NOMO-1 treated with dmso at 0.1 percent for 144 hours (cell line): ENCODE measurements at regions not wholly inside any gene's neighbourhood (a gene's known extent, or its start where the extent isn't known, plus 50 kb on each side); places are given as distances from the start of the nearest gene placed in this dataset.
A peak's percentile ranks its signal among the peaks of the same experiment; 100 is the strongest.

Source experiments
- DNase-seq: peaks from one replicate; lab custom pipeline; 2025; ENCODE audit not compliant: unreplicated experiment; lab: John Stamatoyannopoulos, UW

- no peak for DNase-seq
Observed at GRCh38 chr16:8519179-8519578, 71.1 kb downstream of the TMEM114 start.

DNA sequence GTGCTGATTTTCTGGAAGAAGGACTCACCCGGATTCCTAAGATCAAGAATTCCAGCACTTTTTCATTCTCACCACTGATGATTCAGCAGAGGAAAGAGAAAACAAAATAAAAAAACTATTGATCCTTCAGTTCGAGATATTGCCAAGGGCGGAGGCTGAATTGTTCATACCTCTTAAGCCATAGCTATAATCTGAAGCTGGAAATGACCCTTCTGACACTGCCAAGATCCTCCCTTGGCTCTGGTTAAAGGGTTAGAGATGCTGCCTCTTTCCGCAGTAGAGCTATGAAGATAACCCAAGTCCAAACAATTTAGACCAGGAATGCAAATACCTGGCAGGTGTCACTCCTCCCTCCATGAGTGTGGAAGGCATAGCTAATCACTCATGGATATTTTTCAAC, 73.0 kb downstream of the TMEM114 start:
- no peak for DNase-seq

GRCh38 chr16:8516471-8516870, 73.8 kb downstream of the TMEM114 start:
- DNase-seq = no peak

GRCh38 chr16:8512941-8513624, 77.2 kb downstream of the TMEM114 start:
- DNase-seq = no peak

DNA sequence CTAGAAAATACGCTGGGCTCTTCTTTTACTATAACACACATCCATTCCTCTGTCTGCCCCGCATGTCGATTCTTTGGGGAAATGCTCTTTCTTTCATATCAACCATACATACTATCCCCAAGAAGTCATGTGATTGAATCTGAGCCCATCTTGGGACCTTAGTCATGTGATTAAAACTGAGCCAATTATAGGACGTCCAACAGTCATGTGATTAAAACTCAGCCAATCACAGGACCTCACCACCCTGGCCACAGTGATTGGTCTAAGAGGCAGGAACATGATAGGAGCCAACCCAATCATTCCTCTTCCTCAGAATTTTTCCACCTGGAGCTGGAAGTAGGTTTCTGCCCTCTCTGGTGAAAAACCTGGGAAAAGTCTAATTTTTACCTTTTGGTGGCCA, 78.8 kb downstream of the TMEM114 start:
- DNase-seq = no peak

- DNase-seq = no peak
Observed at GRCh38 chr16:8510160-8510559, 80.2 kb downstream of the TMEM114 start.

- DNase-seq = peak; percentile 42
Observed at GRCh38 chr16:8505327-8505991, 84.9 kb downstream of the TMEM114 start.

GRCh38 chr16:8502446-8502845, 87.9 kb downstream of the TMEM114 start:
- DNase-seq = no peak

DNA sequence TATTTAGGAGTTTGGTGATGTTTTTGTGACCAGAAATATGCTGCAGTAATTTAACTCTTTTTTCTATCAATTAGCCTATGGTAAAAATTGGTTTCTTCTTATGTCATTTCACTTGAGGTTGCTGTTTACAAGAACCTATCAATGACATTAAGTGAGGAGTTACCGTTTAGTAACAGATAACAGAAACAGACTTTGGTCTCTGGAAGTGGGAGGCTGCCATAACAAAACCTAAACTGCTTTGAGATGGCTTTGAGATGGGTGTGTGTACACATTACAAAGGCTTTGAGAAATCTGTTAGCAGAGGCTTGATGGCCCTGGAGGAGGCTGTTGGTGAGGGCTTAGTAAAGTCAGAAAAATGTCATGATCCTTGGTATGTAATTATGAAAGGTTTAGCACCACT, 90.0 kb downstream of the TMEM114 start:
- no peak for DNase-seq

DNA sequence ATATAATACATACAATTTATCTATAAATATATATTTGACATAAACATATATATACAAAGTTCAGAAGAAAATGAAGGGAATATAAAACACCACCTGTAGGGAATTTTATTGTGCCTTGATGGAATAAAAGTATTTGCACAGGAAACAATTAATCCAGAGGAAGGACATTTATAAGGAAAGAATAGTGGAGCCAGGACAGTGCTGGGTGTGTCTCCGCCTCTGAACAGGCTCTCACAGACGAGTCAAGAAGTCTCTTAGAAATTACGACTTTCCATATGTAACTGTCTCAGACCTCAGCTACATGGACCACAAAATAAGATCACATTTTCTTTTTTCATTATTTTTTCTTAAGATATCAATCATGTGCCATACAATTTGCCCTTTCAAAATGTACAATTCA, 93.9 kb downstream of the TMEM114 start:
- no peak for DNase-seq

DNA sequence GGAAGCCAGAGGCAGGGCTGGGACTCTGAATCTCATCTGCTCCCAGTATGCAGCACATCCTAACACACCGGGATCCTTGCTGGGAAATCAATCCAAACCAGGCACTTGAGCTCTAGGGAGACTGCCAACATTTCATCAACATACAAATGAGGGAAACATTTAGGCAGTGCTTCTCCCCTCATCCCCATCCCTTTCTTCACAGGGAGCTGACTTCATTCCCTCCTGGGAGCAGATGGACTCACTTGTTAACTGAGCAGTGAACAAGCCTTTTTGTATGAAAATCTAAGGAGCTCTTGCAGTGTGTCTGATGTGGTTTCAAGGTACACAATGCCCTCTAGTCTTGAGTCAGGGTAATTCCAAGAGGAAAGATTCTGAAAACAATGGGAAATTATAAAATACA, 96.3 kb downstream of the TMEM114 start:
- no peak for DNase-seq

DNA sequence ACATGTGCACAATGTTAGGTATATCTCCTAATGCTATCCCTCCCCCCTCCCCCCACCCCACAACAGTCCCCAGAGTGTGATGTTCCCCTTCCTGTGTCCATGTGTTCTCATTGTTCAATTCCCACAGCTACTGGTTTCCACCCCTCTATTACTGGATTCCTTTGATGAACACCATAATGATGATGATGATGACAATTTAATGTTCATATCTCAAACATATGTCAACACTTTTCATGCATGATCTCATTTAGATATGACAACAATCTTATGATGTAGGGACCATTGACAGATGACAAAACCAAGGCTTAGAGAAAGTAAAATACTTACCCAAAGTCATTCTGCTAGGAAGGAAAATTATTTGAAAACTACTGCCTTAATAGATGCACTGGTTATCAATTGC, 97.6 kb downstream of the TMEM114 start:
- DNase-seq = no peak

DNA sequence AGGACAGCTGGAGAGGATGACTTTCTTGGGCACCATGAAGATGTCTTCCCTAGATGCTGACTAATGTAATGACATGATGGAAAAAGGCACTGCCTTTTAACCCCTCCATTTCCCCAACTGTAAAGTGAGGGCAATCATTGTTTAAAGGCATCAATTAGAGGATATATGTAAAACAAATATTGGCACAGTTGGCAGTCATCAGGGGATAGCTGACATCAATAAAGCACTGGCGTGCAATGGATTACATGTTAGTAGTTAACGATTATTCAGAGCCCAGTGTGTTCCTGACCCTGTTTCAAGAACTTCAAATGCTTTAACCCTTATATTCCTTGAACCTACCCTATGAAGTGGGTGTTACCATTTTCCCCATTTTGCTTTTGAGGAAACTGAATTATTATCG, 100.7 kb downstream of the TMEM114 start:
- no peak for DNase-seq

- no peak for DNase-seq
Observed at GRCh38 chr16:8486985-8487384, 103.3 kb downstream of the TMEM114 start.

- DNase-seq = no peak
Observed at GRCh38 chr16:8483396-8483795, 106.9 kb downstream of the TMEM114 start.

- no peak for DNase-seq
Observed at GRCh38 chr16:8481810-8482209, 108.5 kb downstream of the TMEM114 start.

DNA sequence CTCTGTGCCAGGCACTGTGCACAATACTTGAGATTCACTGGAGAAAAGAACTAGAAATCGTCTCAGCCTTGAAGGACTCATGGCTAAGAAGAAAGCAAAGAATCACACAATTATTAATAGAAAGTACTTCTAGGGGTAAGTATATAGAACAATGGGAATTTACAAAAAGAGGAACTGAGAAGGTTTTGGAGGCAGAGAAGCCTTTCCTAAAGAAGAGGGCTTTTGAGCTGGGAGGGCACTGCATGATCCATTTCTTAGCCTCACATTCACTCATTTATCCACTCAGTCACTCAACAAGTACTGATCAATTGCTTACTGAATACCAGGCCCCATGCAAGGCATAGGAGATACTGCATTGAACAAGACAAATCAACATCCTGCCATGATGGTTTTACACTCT, 113.5 kb downstream of the TMEM114 start:
- no peak for DNase-seq

DNA sequence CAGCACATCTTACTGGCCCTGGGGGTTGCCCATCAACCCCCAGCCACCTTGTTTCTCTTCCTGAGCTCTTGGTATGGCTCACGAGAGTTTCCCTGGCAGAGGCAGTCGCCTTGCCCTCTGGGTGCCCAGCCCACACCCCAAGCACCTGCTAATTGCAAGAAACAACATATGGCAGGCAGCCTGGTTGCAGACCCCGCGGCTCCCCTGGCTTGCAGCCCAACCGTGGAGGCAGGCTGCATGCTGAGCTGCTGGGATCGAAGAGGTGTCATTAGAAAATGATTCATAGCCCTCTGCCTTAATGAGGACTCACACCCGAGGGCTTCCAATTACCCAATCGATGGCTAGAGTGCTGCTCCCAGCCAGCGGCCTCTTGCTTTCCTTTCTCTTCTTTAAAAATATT, 115.7 kb downstream of the TMEM114 start:
- no peak for DNase-seq

DNA sequence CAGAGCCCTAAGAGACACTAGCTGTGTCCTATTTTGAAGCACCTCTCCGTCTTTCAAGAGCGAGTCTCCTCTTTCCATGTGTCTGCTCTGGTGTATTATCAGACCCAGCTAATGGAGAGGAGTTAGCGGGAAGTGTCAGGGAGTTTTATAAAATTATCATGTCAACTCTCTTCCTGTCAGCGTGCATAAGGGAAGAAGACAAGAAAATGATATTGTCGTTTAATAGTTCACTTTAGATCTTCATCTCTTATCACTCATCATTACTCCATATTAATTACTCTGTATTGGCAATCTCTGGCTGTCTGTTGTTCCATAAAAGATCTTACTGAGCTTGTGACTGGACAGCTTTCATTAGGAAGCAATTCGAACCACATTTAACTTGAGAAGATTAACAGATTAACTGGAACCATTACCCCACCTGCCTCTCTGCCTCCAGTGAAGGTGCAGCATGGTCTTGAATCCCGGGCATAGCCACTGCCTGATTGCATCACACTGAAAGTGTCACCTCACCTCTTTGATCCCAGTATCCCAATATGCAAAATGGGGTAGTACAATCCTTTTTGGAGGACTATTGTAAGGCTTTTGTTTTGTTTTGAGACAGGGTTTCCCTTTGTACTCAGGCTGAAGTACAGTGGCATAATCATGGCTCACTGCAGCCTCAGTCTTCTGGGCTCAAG, 121.1 kb downstream of the TMEM114 start:
- DNase-seq = no peak

GRCh38 chr16:8464979-8465378, 125.3 kb downstream of the TMEM114 start:
- no peak for DNase-seq

- no peak for DNase-seq
Observed at GRCh38 chr16:8459085-8459733, 131.1 kb downstream of the TMEM114 start.

DNA sequence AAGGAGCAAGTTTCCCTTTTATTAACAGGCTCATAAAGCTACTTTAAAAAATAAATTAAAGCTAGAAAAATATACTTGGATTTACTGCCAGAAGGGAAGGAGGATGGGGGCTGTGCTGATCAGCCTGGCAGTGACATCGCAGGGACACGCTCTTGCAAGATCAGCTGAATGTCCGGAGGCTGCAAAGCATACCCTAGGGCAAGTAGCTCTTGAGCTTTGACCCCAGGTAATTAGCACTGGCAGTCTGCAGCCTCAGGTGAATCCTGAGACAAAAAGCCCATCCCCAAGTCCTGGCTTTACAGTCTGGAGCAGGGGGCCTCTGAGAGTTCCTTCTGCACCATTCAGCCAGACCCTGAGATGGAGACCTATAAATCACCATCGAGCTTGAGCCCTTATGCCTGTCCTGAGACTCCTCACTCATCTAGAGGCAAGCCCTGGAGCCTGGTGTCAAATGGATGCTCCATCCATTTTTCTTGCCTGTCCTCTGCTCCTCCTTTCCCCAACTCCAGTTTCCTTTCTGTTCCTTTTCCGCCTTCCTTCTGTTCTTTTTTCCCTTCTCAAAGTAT, 131.7 kb downstream of the TMEM114 start:
- no peak for DNase-seq
